ENCODE measurements at regions not wholly inside any gene's neighbourhood (a gene's known extent, or its start where the extent isn't known, plus 50 kb on each side); places are given as distances from the start of the nearest gene placed in this dataset.

GRCh38 chr1:165129568-165130164 lies 226.8 kb downstream of the LMX1A start:
- no peak for DNase-seq (ENCODE audit: extremely low read depth, low read depth)
- peak; percentile 42 for TF ChIP-seq CTCF (IDR thresholded peaks at IDR 0.05; ENCODE audit: low read depth, low read length)

- DNase-seq (ENCODE audit: extremely low read depth, low read depth), result no peak
- TF ChIP-seq CTCF (IDR thresholded peaks at IDR 0.05; ENCODE audit: low read depth, low read length), result no peak
Measured at GRCh38 chr1:165124772-165125171, 231.7 kb downstream of the LMX1A start.

- TF ChIP-seq CTCF (IDR thresholded peaks at IDR 0.05; ENCODE audit: low read depth, low read length), result no peak
- DNase-seq (ENCODE audit: extremely low read depth, low read depth), result no peak
Measured at GRCh38 chr1:165119086-165119485, 237.4 kb downstream of the LMX1A start.

GRCh38 chr1:165117482-165117881 lies 239.0 kb downstream of the LMX1A start:
- DNase-seq (ENCODE audit: extremely low read depth, low read depth), result no peak
- no peak for TF ChIP-seq CTCF (IDR thresholded peaks at IDR 0.05; ENCODE audit: low read depth, low read length)

- no peak for TF ChIP-seq CTCF (IDR thresholded peaks at IDR 0.05; ENCODE audit: low read depth, low read length)
- no peak for DNase-seq (ENCODE audit: extremely low read depth, low read depth)
Measured at GRCh38 chr1:165116732-165117131, 239.8 kb downstream of the LMX1A start.

GRCh38 chr1:165116171-165116570 lies 240.3 kb downstream of the LMX1A start:
- no peak for TF ChIP-seq CTCF (IDR thresholded peaks at IDR 0.05; ENCODE audit: low read depth, low read length)
- no peak for DNase-seq (ENCODE audit: extremely low read depth, low read depth)

- no peak for TF ChIP-seq CTCF (IDR thresholded peaks at IDR 0.05; ENCODE audit: low read depth, low read length)
- no peak for DNase-seq (ENCODE audit: extremely low read depth, low read depth)
Measured at GRCh38 chr1:165114889-165115285, 241.6 kb downstream of the LMX1A start.
